Mucosa of descending colon (tissue), 3 donors: ENCODE measurements at regions not wholly inside any gene's neighbourhood (a gene's known extent, or its start where the extent isn't known, plus 50 kb on each side); places are given as distances from the start of the nearest gene placed in this dataset.

ENCODE experiments used
- ATAC-seq: fragments of 200-7000 bp; cut with Tn5 transposase; one replicate; pipeline ENCODE4 v1.9.1; 2020; ENCODE audit warnings: mild to moderate bottlenecking, moderate library complexity
- DNase-seq, 3 donors: peaks; one replicate each; pipeline ENCODE4 v3.0.0-alpha.2; 2020
- H3K36me3 ChIP-seq: fragments of 200-600 bp; one replicate; pipeline ENCODE4 v1.8.0; 2021; ENCODE audit warnings: low read depth, mild to moderate bottlenecking
- H3K4me1 ChIP-seq: fragments of 200-600 bp; one replicate; pipeline ENCODE4 v1.8.0; 2021; ENCODE audit warnings: low read depth, mild to moderate bottlenecking
- H3K4me3 ChIP-seq: fragments of 200-600 bp; one replicate; pipeline ENCODE4 v1.8.0; 2021; ENCODE audit warnings: mild to moderate bottlenecking
- H3K9me3 ChIP-seq: fragments of 200-600 bp; one replicate; pipeline ENCODE4 v1.8.0; 2021; ENCODE audit warnings: mild to moderate bottlenecking
- intact Hi-C, 2 donors: fragments of 100-400 bp; cut with DNase I in 1 of 2; cut with micrococcal nuclease in 1 of 2; formaldehyde crosslinking; loops; one replicate each; pipeline versions ENCODE4 v1.11.0 to v1.11.1; 2022; cut with DNase I, micrococcal nuclease
- TF ChIP-seq, protein P1 (sequence below): fragments of 200-600 bp; IDR thresholded peaks from one replicate; pipeline ENCODE4 v1.8.0; 2022; ENCODE audit warnings: antibody characterized with exemption, mild to moderate bottlenecking
- donor health status: DM: no; HTN: no; CAD: no; lungs with moderate emphysema.
- donor health status: DM: no; HTN: no; CAD: no.
- donor health status: DM: no; HTN: yes; CAD: no.

DNA sequence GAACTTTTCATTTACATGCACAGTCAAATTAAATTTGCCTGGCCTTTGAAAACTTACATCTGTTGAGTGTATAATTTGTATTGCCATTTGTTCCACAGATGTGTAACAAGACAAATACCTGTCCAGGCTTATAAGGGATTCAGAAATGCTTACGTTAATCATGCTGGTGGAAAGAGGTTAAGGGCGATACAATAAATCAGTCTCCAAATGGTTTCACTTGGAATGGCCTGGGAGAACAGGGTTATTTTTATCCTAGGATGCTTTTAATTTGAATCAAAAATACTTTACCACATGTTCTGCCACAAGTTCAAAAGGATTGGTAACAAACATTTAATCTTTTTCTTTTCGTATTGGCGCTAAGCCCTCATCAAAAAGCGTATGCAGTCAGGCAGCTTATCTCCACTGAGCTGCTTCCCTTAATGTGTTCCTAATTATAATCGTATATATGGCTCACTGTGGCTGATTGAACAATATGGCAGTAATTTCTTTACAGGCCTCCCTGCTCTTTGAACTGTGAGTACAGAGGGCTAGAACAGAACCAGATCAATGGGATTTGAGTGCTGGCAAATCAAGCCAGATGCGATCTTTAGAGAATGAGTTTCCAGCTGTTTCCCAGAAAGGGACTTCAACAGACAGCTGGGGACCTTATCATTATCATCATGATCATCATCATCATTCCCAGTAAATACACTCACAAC is 425.7 kb downstream of the SPRY2 start:
- H3K9me3 ChIP-seq: no peaks in the 10 kb centered on the region
- H3K4me1 ChIP-seq: no peaks in the 10 kb centered on the region
- intact Hi-C loops: no loop called here
- no peak for ATAC-seq
- DNase-seq: no peak
- H3K4me3 ChIP-seq: no peak overlapping the region
- TF ChIP-seq, protein P1, sequence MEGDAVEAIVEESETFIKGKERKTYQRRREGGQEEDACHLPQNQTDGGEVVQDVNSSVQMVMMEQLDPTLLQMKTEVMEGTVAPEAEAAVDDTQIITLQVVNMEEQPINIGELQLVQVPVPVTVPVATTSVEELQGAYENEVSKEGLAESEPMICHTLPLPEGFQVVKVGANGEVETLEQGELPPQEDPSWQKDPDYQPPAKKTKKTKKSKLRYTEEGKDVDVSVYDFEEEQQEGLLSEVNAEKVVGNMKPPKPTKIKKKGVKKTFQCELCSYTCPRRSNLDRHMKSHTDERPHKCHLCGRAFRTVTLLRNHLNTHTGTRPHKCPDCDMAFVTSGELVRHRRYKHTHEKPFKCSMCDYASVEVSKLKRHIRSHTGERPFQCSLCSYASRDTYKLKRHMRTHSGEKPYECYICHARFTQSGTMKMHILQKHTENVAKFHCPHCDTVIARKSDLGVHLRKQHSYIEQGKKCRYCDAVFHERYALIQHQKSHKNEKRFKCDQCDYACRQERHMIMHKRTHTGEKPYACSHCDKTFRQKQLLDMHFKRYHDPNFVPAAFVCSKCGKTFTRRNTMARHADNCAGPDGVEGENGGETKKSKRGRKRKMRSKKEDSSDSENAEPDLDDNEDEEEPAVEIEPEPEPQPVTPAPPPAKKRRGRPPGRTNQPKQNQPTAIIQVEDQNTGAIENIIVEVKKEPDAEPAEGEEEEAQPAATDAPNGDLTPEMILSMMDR: no peak
- no peaks in the 10 kb centered on the region for H3K36me3 ChIP-seq

DNA sequence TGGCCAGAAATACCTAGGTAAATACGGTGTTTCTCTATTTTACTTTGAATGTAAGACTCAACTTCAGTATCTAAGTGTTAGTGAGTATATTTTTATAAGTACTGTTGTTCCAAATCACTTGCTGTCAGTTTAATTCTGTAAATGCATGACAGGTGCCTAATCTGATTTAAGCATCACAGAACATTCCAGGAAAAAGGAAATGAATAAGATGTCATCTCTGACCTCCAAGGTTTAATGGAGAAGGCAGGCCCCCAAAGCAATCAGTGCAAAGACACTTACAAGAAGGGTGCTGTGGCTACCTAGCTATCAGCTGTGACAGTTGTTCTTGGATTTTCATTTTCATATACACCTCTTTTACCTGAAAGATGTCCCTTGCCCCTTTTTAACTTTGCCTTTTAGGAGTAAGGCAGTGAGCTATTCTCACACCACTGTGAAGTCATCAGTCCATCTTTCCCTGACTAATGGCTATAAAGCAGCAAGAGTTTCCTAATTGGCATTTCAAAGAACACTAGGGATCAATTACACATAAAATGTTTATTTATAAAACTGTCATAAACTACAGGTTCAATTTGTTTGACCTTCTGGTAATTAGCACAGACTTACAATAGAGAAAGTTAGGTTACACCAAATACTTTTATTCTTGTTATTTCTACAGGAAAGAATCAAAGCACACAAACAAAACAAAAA is 427.6 kb downstream of the SPRY2 start:
- ATAC-seq: no peak
- intact Hi-C loops: no loop called here
- TF ChIP-seq, protein P1: no peak
- DNase-seq: no peak
- H3K36me3 ChIP-seq: no peaks in the 10 kb centered on the region
- no peak overlapping the region for H3K4me3 ChIP-seq
- no peaks in the 10 kb centered on the region for H3K4me1 ChIP-seq
- no peaks in the 10 kb centered on the region for H3K9me3 ChIP-seq

GRCh38 chr13:79912403-79912802 is 428.5 kb downstream of the SPRY2 start:
- ATAC-seq (no peak), DNase-seq (no peak)
- TF ChIP-seq, protein P1: no peak
- no peaks in the 10 kb centered on the region for H3K9me3 ChIP-seq
- H3K36me3 ChIP-seq: no peaks in the 10 kb centered on the region
- H3K4me3 ChIP-seq: no peak overlapping the region
- intact Hi-C loops: no loop called here
- no peaks in the 10 kb centered on the region for H3K4me1 ChIP-seq

- no peak overlapping the region for H3K4me3 ChIP-seq
- no peaks in the 10 kb centered on the region for H3K9me3 ChIP-seq
- no peak for DNase-seq
- TF ChIP-seq, protein P1: no peak
- intact Hi-C loops: no loop called here
- no peaks in the 10 kb centered on the region for H3K36me3 ChIP-seq
- no peak for ATAC-seq
- no peaks in the 10 kb centered on the region for H3K4me1 ChIP-seq
Observed at GRCh38 chr13:79910875-79911540, 429.9 kb downstream of the SPRY2 start.

GRCh38 chr13:79909644-79910043 is 428.7 kb downstream of the NDFIP2 start:
- no peak for DNase-seq
- peak; percentile 54 for ATAC-seq
- no peaks in the 10 kb centered on the region for H3K36me3 ChIP-seq
- intact Hi-C loops: no loop called here
- no peaks in the 10 kb centered on the region for H3K4me1 ChIP-seq
- no peaks in the 10 kb centered on the region for H3K9me3 ChIP-seq
- TF ChIP-seq, protein P1: no peak
- H3K4me3 ChIP-seq: no peak overlapping the region
